OCI-LY3 (cell line): ENCODE measurements at regions not wholly inside any gene's neighbourhood (a gene's known extent, or its start where the extent isn't known, plus 50 kb on each side); places are given as distances from the start of the nearest gene placed in this dataset.

Source experiments
- H2AFZ ChIP-seq: fragments of 200-600, 300-600 bp; shearing (Covaris generic); 2 replicates; pipeline ENCODE4 v1.6.0; 2014; ENCODE audit warnings: antibody characterized with exemption, low read depth, low read length
- H3K27ac ChIP-seq: fragments of 200-600, 300-600 bp; sonication (generic); 2 replicates; pipeline ENCODE4 v1.5.1; 2014; ENCODE audit warnings: mild to moderate bottlenecking, low read length, moderate library complexity, mixed read lengths
- H3K27me3 ChIP-seq: fragments of 200-600, 300-600 bp; sonication (generic); 2 replicates; pipeline ENCODE4 v1.6.1; 2014; ENCODE audit warnings: low read depth, low read length, mixed read lengths
- H3K36me3 ChIP-seq: fragments of 200-600, 300-600 bp; sonication (generic); replicated peaks from 2 replicates; pipeline ENCODE3; 2014; ENCODE audit warnings: low read depth, low read length, mixed read lengths
- H3K4me1 ChIP-seq: fragments of 300-600, 200-600 bp; sonication (generic); 2 replicates; pipeline ENCODE4 v1.6.1; 2014; ENCODE audit warnings: low read length, mixed read lengths
- H3K4me2 ChIP-seq: fragments of 200-600, 300-600 bp; sonication (generic); 2 replicates; pipeline ENCODE4 v1.6.1; 2014; ENCODE audit warnings: low read length, mixed read lengths
- H3K4me3 ChIP-seq: fragments of 300-600, 200-600 bp; sonication (generic); 2 replicates; pipeline ENCODE4 v1.5.1; 2014; ENCODE audit warnings: antibody characterized with exemption, mild to moderate bottlenecking, low read length, moderate library complexity
- H3K79me2 ChIP-seq: fragments of 300-600, 200-600 bp; shearing (Covaris generic); 2 replicates; pipeline ENCODE4 v1.6.1; 2014; ENCODE audit warnings: mild to moderate bottlenecking, low read length, mixed read lengths
- H3K9ac ChIP-seq: fragments of 300-600, 200-600 bp; shearing (Covaris generic); 2 replicates; pipeline ENCODE4 v1.6.0; 2014; ENCODE audit warnings: mild to moderate bottlenecking, low read length, moderate library complexity
- H3K9me3 ChIP-seq: fragments of 200-600, 300-600 bp; shearing (Covaris generic); 2 replicates; pipeline ENCODE4 v1.6.1; 2014; ENCODE audit warnings: low read length, mixed read lengths; ENCODE audit not compliant: insufficient read depth
- H4K20me1 ChIP-seq: fragments of 200-600, 300-600 bp; sonication (generic); 2 replicates; pipeline ENCODE4 v1.6.1; 2016; ENCODE audit warnings: low read length, mixed read lengths; ENCODE audit not compliant: insufficient read depth
- EZH2phosphoT487 ChIP-seq: fragments of 200-600 bp; shearing (Covaris generic); IDR thresholded peaks from 2 replicates; pipeline ENCODE4 v1.6.1; 2018; ENCODE audit warnings: antibody characterized with exemption, mixed run types, low read depth
- TF ChIP-seq, protein P1 (sequence below): fragments of 200-600, 300-600 bp; sonication (generic); IDR thresholded peaks from 2 replicates; pipeline ENCODE4 v1.5.1; 2014; ENCODE audit warnings: antibody characterized with exemption, low read length, low read depth

DNA sequence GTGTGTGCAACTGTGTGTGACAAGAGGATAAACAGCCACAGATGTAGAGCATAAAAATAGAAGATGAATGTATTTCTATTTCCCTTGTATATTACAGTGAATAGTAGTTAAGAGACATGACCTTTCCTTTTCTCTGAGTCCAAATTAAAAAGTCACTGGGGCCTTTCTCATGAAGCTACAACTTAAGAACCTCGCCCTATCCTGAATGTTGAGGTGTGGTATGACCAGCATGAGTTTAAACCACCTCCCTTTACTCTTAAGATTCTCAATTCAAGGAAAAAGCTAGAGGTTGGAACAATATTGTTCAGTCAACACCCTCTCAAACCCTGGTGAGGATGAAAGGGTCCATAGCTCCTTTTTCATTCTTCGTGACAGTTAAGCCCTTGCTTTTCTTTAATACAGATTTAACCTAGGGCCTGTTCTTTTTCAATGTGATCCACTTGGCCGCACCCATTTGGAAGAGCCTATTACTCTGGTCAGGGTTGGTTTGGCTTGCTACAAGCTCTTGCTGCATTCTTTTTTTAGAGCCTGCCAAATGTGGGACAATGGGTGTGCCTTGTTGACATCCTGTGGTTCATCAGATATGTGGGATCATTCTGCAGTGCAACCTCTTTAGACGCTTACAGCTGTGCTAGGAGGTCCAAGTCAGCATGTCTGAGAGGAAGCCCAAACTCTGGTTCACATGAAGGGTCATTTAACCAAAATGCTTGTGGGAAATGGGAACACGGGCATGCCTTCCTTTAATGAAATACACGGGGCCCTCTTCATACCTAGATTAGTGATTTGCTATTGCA is 290.0 kb downstream of the HAO1 start:
- Histone ChIP-seq H3K4me2 (no peak overlapping the region), H3K27me3 (no peaks in the 10 kb centered on the region), H3K9ac (no peak overlapping the region), H3K9me3 (no peaks in the 10 kb centered on the region), H4K20me1 (no peaks in the 10 kb centered on the region), H3K4me1 (no peaks in the 10 kb centered on the region), H3K27ac (no peak overlapping the region), H3K79me2 (no peaks in the 10 kb centered on the region), H3K36me3 (no peaks in the 10 kb centered on the region), H2AFZ (no peak overlapping the region), H3K4me3 (no peak overlapping the region)
- TF ChIP-seq, protein P1, sequence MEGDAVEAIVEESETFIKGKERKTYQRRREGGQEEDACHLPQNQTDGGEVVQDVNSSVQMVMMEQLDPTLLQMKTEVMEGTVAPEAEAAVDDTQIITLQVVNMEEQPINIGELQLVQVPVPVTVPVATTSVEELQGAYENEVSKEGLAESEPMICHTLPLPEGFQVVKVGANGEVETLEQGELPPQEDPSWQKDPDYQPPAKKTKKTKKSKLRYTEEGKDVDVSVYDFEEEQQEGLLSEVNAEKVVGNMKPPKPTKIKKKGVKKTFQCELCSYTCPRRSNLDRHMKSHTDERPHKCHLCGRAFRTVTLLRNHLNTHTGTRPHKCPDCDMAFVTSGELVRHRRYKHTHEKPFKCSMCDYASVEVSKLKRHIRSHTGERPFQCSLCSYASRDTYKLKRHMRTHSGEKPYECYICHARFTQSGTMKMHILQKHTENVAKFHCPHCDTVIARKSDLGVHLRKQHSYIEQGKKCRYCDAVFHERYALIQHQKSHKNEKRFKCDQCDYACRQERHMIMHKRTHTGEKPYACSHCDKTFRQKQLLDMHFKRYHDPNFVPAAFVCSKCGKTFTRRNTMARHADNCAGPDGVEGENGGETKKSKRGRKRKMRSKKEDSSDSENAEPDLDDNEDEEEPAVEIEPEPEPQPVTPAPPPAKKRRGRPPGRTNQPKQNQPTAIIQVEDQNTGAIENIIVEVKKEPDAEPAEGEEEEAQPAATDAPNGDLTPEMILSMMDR = no peak
- no peak for TF ChIP-seq EZH2phosphoT487

DNA sequence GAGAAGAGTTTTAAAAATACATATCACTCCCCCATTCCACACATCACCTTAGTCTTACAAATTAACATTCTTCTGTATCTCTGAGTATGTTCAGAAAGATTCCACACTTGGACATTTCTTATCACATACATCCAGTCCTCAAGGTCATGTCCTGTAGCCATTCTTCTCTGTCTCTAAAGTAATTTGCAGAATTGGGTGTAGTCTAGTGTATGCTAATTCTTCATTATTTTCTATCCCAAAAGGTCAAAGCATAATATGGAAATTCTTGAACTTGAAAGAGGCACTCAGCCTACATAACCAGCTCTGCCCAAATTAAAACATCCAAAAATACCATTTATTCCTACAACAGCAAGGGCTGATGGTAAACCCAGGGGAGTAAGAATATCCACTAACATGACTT is 286.0 kb downstream of the HAO1 start:
- Histone ChIP-seq H3K4me3 (no peak overlapping the region), H4K20me1 (no peaks in the 10 kb centered on the region), H3K27me3 (no peaks in the 10 kb centered on the region), H3K9me3 (no peaks in the 10 kb centered on the region), H3K27ac (no peak overlapping the region), H3K4me1 (no peaks in the 10 kb centered on the region), H2AFZ (no peak overlapping the region), H3K36me3 (no peaks in the 10 kb centered on the region), H3K4me2 (no peak overlapping the region), H3K9ac (no peak overlapping the region), H3K79me2 (no peaks in the 10 kb centered on the region)
- no peak for TF ChIP-seq EZH2phosphoT487
- TF ChIP-seq, protein P1 = no peak

DNA sequence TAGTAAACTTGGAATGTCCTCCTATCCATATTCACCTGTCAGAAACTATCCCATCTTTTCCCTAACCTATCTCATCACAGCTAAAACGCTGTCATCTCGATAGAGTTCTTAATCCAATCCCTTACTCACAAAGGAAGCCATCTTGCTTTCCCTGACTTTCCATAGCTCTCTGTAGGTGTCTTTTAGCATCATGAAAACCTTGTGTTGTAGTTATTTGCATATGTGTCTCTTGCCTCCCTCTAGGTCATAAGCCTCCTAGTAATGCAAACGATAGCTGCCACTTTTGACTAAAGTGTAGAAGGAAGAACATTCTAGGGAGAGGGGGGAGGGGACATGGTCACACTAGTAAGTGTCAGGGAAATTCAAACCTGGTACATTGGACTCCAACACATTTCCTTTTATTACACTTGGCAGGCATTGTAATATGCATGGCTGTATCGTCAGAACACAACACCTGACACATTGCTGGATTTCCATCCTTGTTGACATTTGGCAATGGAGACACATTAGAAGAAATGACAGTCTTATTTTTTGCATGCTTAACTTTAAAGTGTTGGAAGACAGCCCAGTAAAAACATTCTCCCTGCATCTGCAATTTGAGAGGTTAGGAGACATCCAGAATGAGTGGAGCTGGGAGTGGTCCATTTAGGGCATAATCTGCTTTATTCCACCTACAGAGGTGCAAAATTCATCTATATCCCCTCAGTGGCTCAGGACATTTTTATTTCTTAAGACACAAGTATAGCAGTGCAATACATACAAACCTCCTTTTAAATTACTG is 283.4 kb downstream of the HAO1 start:
- Histone ChIP-seq H3K79me2 (no peaks in the 10 kb centered on the region), H3K4me2 (no peak overlapping the region), H3K4me1 (no peaks in the 10 kb centered on the region), H3K27me3 (no peaks in the 10 kb centered on the region), H4K20me1 (no peaks in the 10 kb centered on the region), H3K4me3 (no peak overlapping the region), H2AFZ (no peak overlapping the region), H3K9me3 (no peaks in the 10 kb centered on the region), H3K36me3 (no peaks in the 10 kb centered on the region), H3K27ac (no peak overlapping the region), H3K9ac (no peak overlapping the region)
- TF ChIP-seq, protein P1 = no peak
- no peak for TF ChIP-seq EZH2phosphoT487

DNA sequence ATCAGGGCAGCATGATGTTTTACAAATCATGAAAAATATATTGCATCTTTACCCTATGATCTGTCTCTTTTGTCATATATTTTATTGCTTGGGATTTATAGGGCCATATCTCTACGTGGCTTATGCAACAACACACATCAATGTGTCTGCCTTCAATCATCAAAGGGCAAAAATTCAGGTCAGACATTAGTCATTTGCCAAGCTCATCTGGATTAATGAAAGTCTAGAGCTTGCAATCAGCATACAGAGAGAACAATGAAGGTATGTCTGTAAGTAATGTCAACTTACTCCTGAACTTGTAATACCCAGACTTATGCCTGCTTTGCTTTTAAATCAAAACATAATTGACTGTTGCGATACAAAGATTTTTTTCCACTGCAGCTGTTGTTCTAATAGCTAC is 282.7 kb downstream of the HAO1 start:
- no peak overlapping the region for H2AFZ ChIP-seq
- H3K4me2 ChIP-seq = no peak overlapping the region
- H3K4me3 ChIP-seq = no peak overlapping the region
- H4K20me1 ChIP-seq = no peaks in the 10 kb centered on the region
- no peaks in the 10 kb centered on the region for H3K9me3 ChIP-seq
- H3K79me2 ChIP-seq = no peaks in the 10 kb centered on the region
- H3K4me1 ChIP-seq = no peaks in the 10 kb centered on the region
- H3K9ac ChIP-seq = no peak overlapping the region
- no peaks in the 10 kb centered on the region for H3K27me3 ChIP-seq
- H3K36me3 ChIP-seq = no peaks in the 10 kb centered on the region
- no peak overlapping the region for H3K27ac ChIP-seq
- no peak for TF ChIP-seq EZH2phosphoT487
- TF ChIP-seq, protein P1 = no peak
